Spinal cord (tissue), 9 donors: ENCODE measurements at regions not wholly inside any gene's neighbourhood (a gene's known extent, or its start where the extent isn't known, plus 50 kb on each side); places are given as distances from the start of the nearest gene placed in this dataset.
A peak's percentile ranks its signal among the peaks of the same experiment; 100 is the strongest.

Experiments used
- DNase-seq, 6 donors: peaks; one replicate each; pipeline versions ENCODE4 v3.0.0 to v3.0.0-alpha.2; 2013 to 2015; ENCODE audit warnings: low spot score in 6 of 6, low read depth in 4 of 6
- H3K27ac ChIP-seq: one replicate; pipeline ENCODE4 v1.5.1; 2013; ENCODE audit warnings: low read depth, low read length, control low read depth
- H3K27me3 ChIP-seq: one replicate; pipeline ENCODE4 v1.6.1; 2013; ENCODE audit warnings: low read length; ENCODE audit not compliant: control insufficient read depth, insufficient read depth
- H3K36me3 ChIP-seq: one replicate; pipeline ENCODE4 v1.6.1; 2013; ENCODE audit warnings: low read length; ENCODE audit not compliant: control insufficient read depth, insufficient read depth
- H3K4me1 ChIP-seq: one replicate; pipeline ENCODE4 v1.6.1; 2013; ENCODE audit warnings: low read length; ENCODE audit not compliant: control insufficient read depth, insufficient read depth
- H3K4me3 ChIP-seq: one replicate; pipeline ENCODE4 v1.5.1; 2013; ENCODE audit warnings: low read depth, low read length, control low read depth
- H3K9me3 ChIP-seq: one replicate; pipeline ENCODE4 v1.6.1; 2013; ENCODE audit warnings: low read length; ENCODE audit not compliant: control insufficient read depth, insufficient read depth
- WGBS: methylation state at CpG from one replicate; pipeline ENCODE4 v1.1.5; 2013; ENCODE audit warnings: missing lambda C conversion rate; ENCODE audit not compliant: insufficient coverage; 5-methylcytosine and 5-hydroxymethylcytosine counted together
- donor health status: healthy.

GRCh38 chr2:111702804-111703196 lies 181.2 kb downstream of the ANAPC1 start:
- no peaks in the 10 kb centered on the region for H3K27me3 ChIP-seq
- H3K36me3 ChIP-seq, result no peaks in the 10 kb centered on the region
- peaks cover 21% of the 10 kb centered on the region for H3K4me1 ChIP-seq
- no peak for DNase-seq
- no peak overlapping the region for H3K27ac ChIP-seq
- WGBS, result 84% methylated on average over 5 of the region's 7 CpGs
- no peaks in the 10 kb centered on the region for H3K9me3 ChIP-seq
- no peak overlapping the region for H3K4me3 ChIP-seq

GRCh38 chr2:111703759-111704158 lies 180.2 kb downstream of the ANAPC1 start:
- Histone ChIP-seq H3K36me3 (no peaks in the 10 kb centered on the region), H3K4me1 (peaks cover 21% of the 10 kb centered on the region), H3K27me3 (no peaks in the 10 kb centered on the region), H3K27ac (no peak overlapping the region), H3K9me3 (no peaks in the 10 kb centered on the region), H3K4me3 (no peak overlapping the region)
- WGBS, result 93% methylated on average over 4 of the region's 5 CpGs
- DNase-seq, result no peak

- 88% methylated on average over 2 of the region's 6 CpGs for WGBS
- DNase-seq, result no peak
- Histone ChIP-seq H3K36me3 (no peaks in the 10 kb centered on the region), H3K4me1 (peaks cover 21% of the 10 kb centered on the region), H3K27ac (no peak overlapping the region), H3K9me3 (no peaks in the 10 kb centered on the region), H3K27me3 (no peaks in the 10 kb centered on the region), H3K4me3 (no peak overlapping the region)
Observed at GRCh38 chr2:111704246-111704645, 179.7 kb downstream of the ANAPC1 start.

- 86% methylated on average over 3 of the region's 7 CpGs for WGBS
Observed at GRCh38 chr2:111705239-111705638, 178.8 kb downstream of the ANAPC1 start.

GRCh38 chr2:111705711-111706336 lies 178.2 kb downstream of the ANAPC1 start:
- Histone ChIP-seq H3K27me3 (no peaks in the 10 kb centered on the region), H3K27ac (no peak overlapping the region), H3K36me3 (no peaks in the 10 kb centered on the region), H3K4me1 (peaks cover 21% of the 10 kb centered on the region), H3K9me3 (no peaks in the 10 kb centered on the region), H3K4me3 (no peak overlapping the region)
- DNase-seq, result peak in 2 of 6 donors; percentile 41 to 48
- WGBS, result 21% methylated on average over 4 of the region's 6 CpGs

More at GRCh38 chr2:111705239-111705638, 178.8 kb downstream of the ANAPC1 start:
- Histone ChIP-seq H3K27me3 (no peaks in the 10 kb centered on the region), H3K36me3 (no peaks in the 10 kb centered on the region), H3K9me3 (no peaks in the 10 kb centered on the region), H3K4me3 (no peak overlapping the region), H3K27ac (no peak overlapping the region), H3K4me1 (peaks cover 21% of the 10 kb centered on the region)
- peak in 1 of 6 donors; percentile 20 for DNase-seq

GRCh38 chr2:111706481-111707001 lies 177.5 kb downstream of the ANAPC1 start:
- H3K27ac ChIP-seq, result no peak overlapping the region
- 95% methylated on average over 7 of the region's 9 CpGs for WGBS

GRCh38 chr2:111707700-111708099 lies 176.3 kb downstream of the ANAPC1 start:
- H3K27me3 ChIP-seq, result no peaks in the 10 kb centered on the region
- H3K4me1 ChIP-seq, result peaks cover 14% of the 10 kb centered on the region
- H3K9me3 ChIP-seq, result no peaks in the 10 kb centered on the region
- no peak overlapping the region for H3K27ac ChIP-seq
- no peak for DNase-seq
- no peaks in the 10 kb centered on the region for H3K36me3 ChIP-seq
- no peak overlapping the region for H3K4me3 ChIP-seq
- WGBS, result 84% methylated on average over 6 of the region's 7 CpGs

More at GRCh38 chr2:111706481-111707001, 177.5 kb downstream of the ANAPC1 start:
- Histone ChIP-seq H3K9me3 (no peaks in the 10 kb centered on the region), H3K36me3 (no peaks in the 10 kb centered on the region), H3K27me3 (no peaks in the 10 kb centered on the region), H3K4me1 (peaks cover 21% of the 10 kb centered on the region), H3K4me3 (no peak overlapping the region)
- no peak for DNase-seq

GRCh38 chr2:111708476-111709180 lies 175.4 kb downstream of the ANAPC1 start:
- Histone ChIP-seq H3K36me3 (no peaks in the 10 kb centered on the region), H3K27me3 (no peaks in the 10 kb centered on the region), H3K9me3 (no peaks in the 10 kb centered on the region), H3K4me1 (peaks cover 14% of the 10 kb centered on the region), H3K4me3 (no peak overlapping the region), H3K27ac (no peak overlapping the region)
- peak in 2 of 6 donors; percentile 9 to 66 for DNase-seq
- WGBS, result 44% methylated on average over 3 of the region's 4 CpGs

- no peak for DNase-seq
- no peaks in the 10 kb centered on the region for H3K36me3 ChIP-seq
- H3K9me3 ChIP-seq, result no peaks in the 10 kb centered on the region
- no peak overlapping the region for H3K27ac ChIP-seq
- peaks cover 14% of the 10 kb centered on the region for H3K4me1 ChIP-seq
- WGBS, result 100% methylated on average over 1 of the region's 3 CpGs
- no peak overlapping the region for H3K4me3 ChIP-seq
- no peaks in the 10 kb centered on the region for H3K27me3 ChIP-seq
Observed at GRCh38 chr2:111709321-111709720, 174.7 kb downstream of the ANAPC1 start.

GRCh38 chr2:111710085-111710484 lies 173.9 kb downstream of the ANAPC1 start:
- Histone ChIP-seq H3K27ac (no peak overlapping the region), H3K4me1 (peaks cover 15% of the 10 kb centered on the region), H3K27me3 (no peaks in the 10 kb centered on the region), H3K4me3 (no peak overlapping the region), H3K36me3 (no peaks in the 10 kb centered on the region), H3K9me3 (no peaks in the 10 kb centered on the region)
- no peak for DNase-seq
- 93% methylated on average over 4 of the region's 6 CpGs for WGBS
